ENCODE measurements at regions not wholly inside any gene's neighbourhood (a gene's known extent, or its start where the extent isn't known, plus 50 kb on each side); places are given as distances from the start of the nearest gene placed in this dataset.

DNA sequence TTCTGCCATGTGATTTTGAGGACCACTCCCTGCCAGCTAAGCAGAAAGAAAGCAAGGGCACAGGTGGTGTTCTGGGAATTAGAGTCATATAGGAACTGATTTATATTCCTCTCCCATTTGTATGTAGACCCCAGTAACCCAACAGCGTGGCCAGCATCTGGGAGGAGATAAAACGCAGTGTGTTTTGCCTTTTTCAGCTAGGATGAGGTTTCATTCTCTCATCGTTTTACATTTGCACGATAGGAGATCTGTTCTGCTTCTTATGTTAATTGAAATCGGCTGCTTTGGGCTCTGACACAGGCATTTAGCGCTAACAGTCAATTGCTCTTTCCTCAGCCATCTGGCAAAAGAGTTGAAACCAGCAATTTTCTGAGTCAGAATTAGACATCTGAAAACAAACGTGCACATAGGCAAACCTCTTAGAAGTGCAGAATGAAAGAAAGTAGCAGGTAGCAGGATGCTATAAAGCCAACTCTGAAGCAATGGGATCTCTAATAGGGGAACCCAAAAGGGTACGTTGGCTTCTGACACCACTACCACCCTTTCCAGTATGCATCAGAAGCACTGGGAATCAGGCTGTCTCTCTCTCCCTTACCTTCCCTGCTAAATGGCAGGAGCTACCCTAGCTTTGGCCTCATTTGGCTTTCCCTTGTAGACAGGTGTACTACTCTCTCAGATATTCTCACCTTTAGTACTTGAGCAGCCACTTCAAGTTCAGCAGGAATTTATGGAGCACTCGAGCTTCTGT is 219.1 kb downstream of the PHLDA1 start:
- peak; percentile 55 for ATAC-seq
- peaks cover 15% of the 10 kb centered on the region for H3K9me3 Mint-ChIP-seq
- TF ChIP-seq ATF2 (CRISPR knock-in tag; IDR thresholded peaks at IDR 0.05; ENCODE audit: borderline replicate concordance, low read depth): no peak
- no peak for TF ChIP-seq ZMAT4 (CRISPR knock-in tag; IDR thresholded peaks at IDR 0.05)
- no peak for TF ChIP-seq OVOL2 (CRISPR knock-in tag; IDR thresholded peaks at IDR 0.05; ENCODE audit: borderline replicate concordance)
- TF ChIP-seq ZNF396 (CRISPR knock-in tag; IDR thresholded peaks at IDR 0.05; ENCODE audit: borderline replicate concordance): no peak
- TF ChIP-seq ZNF317 (CRISPR knock-in tag; IDR thresholded peaks at IDR 0.05; ENCODE audit: borderline replicate concordance, low read depth): no peak
- TF ChIP-seq TEAD4 (CRISPR knock-in tag; IDR thresholded peaks at IDR 0.05): no peak
- no peak for TF ChIP-seq E2F1 (CRISPR knock-in tag; IDR thresholded peaks at IDR 0.05)
- TF ChIP-seq MYBL2 (CRISPR knock-in tag; IDR thresholded peaks at IDR 0.05): no peak
- no peak for TF ChIP-seq ESRRA (CRISPR knock-in tag; IDR thresholded peaks at IDR 0.05; ENCODE audit: borderline replicate concordance)
- no peak for TF ChIP-seq USF2 (CRISPR knock-in tag; IDR thresholded peaks at IDR 0.05)
- no peak for TF ChIP-seq SMAD4 (CRISPR knock-in tag; IDR thresholded peaks at IDR 0.05)
- TF ChIP-seq HMGA2 (CRISPR knock-in tag; IDR thresholded peaks at IDR 0.05): no peak
- no peak for TF ChIP-seq RELA (CRISPR knock-in tag; IDR thresholded peaks at IDR 0.05; ENCODE audit: borderline replicate concordance)
- no peak for TF ChIP-seq PRDM15 (CRISPR knock-in tag; IDR thresholded peaks at IDR 0.05)
- no peak for TF ChIP-seq KAT7 (CRISPR knock-in tag; IDR thresholded peaks at IDR 0.05; ENCODE audit: borderline replicate concordance)
- no peak for DNase-seq (ENCODE audit: low spot score)
- H3K27ac Mint-ChIP-seq: peak overlapping the region; percentile 89
- CTCF ChIA-PET: no interaction called here
- peak overlapping the region; percentile 10 for H3K4me3 Mint-ChIP-seq
- peaks cover 54% of the 10 kb centered on the region for H3K4me1 Mint-ChIP-seq
- peaks cover 8% of the 10 kb centered on the region for H3K36me3 Mint-ChIP-seq
- H3K27me3 Mint-ChIP-seq (ENCODE audit: low read depth): peaks cover 4% of the 10 kb centered on the region
- POLR2A ChIA-PET: interaction anchor here (0.5 kb wide), 1 partner anchor 257 kb away, joined by 4 read pairs; no protein-coding TSS in a partner anchor

DNA sequence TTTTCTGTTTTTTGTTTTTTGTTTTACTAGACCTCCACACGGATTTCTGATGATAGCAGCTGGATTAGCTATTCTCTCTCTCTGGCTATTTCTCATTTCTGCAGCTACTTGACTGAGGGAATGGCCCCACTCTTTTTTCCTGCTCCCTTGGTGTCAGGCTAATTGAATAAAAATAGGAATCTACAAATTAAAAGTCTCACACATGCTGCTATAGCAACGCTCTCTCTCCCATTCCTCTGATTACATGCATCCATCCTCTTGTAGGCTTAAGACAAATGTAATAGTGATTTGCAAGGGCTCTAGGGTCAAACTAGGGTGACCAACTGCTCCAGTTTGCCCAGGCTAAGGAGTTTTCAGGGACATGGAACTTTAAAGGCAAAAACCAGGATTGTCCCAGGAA is 221.8 kb downstream of the PHLDA1 start:
- Mint-ChIP-seq H3K36me3 (peaks cover 8% of the 10 kb centered on the region), H3K9me3 (peaks cover 27% of the 10 kb centered on the region), H3K4me1 (peaks cover 50% of the 10 kb centered on the region), H3K27me3 (ENCODE audit: low read depth) (peaks cover 4% of the 10 kb centered on the region), H3K4me3 (no peak overlapping the region), H3K27ac (peak overlapping the region; percentile 31; the same call in 1 of the 2 replicates)
- POLR2A ChIA-PET: no interaction called here
- DNase-seq (ENCODE audit: low spot score): no peak
- ATAC-seq: peak; percentile 85
- CTCF ChIA-PET: no interaction called here
- TF ChIP-seq, protein P1, sequence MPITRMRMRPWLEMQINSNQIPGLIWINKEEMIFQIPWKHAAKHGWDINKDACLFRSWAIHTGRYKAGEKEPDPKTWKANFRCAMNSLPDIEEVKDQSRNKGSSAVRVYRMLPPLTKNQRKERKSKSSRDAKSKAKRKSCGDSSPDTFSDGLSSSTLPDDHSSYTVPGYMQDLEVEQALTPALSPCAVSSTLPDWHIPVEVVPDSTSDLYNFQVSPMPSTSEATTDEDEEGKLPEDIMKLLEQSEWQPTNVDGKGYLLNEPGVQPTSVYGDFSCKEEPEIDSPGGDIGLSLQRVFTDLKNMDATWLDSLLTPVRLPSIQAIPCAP (CRISPR knock-in tag; IDR thresholded peaks at IDR 0.05): no peak
- TF ChIP-seq ZNF121 (CRISPR knock-in tag; IDR thresholded peaks at IDR 0.05): no peak
- TF ChIP-seq JUN (CRISPR knock-in tag; IDR thresholded peaks at IDR 0.05): no peak
- TF ChIP-seq PRDM15 (CRISPR knock-in tag; IDR thresholded peaks at IDR 0.05): no peak
- no peak for TF ChIP-seq TEAD1 (CRISPR knock-in tag; IDR thresholded peaks at IDR 0.05)
- no peak for TF ChIP-seq NFATC4 (CRISPR knock-in tag; IDR thresholded peaks at IDR 0.05)

Data from WTC11 (cell line).